BJ (cell line): ENCODE measurements at regions not wholly inside any gene's neighbourhood (a gene's known extent, or its start where the extent isn't known, plus 50 kb on each side); places are given as distances from the start of the nearest gene placed in this dataset.

ENCODE experiments used
- CTCF ChIA-PET: fragments of 350-600 bp; formaldehyde crosslinking; extraction: SDS; loops from one replicate; lab custom pipeline; 2021; ENCODE audit warnings: antibody characterized with exemption, inconsistent platforms; lab: Yijun Ruan, JAX
- POLR2A ChIA-PET: fragments of 300-600 bp; sonication (Branson Sonifier 250); formaldehyde crosslinking; extraction: SDS; loops from one replicate; lab custom pipeline; 2021; ENCODE audit warnings: antibody characterized with exemption; lab: Charles Lee
- DNase-seq: peaks from one replicate; pipeline ENCODE4 v3.0.0-alpha.2; 2011; ENCODE audit warnings: low read depth
- H3K27me3 ChIP-seq: 2 replicates; pipeline ENCODE4 v1.6.0; 2011; ENCODE audit warnings: low read length; ENCODE audit not compliant: control insufficient read depth, insufficient read depth
- H3K36me3 ChIP-seq: 2 replicates; pipeline ENCODE4 v1.5.1; 2011; ENCODE audit warnings: low read length; ENCODE audit not compliant: control insufficient read depth, insufficient read depth
- H3K4me3 ChIP-seq: 2 replicates; pipeline ENCODE4 v1.5.1; 2011; ENCODE audit warnings: low read depth, mild to moderate bottlenecking, control low read depth, low read length
- CTCF ChIP-seq: IDR thresholded peaks from 2 replicates; pipeline ENCODE4 v1.5.1; 2011; ENCODE audit warnings: low read depth, mild to moderate bottlenecking, control low read depth, inconsistent platforms, low read length, moderate library complexity; ENCODE audit not compliant: insufficient read depth

- CTCF ChIA-PET: interaction anchor here (0.7 to 2.6 kb wide), 10 partner anchors 10 to 1434 kb away, joined by 3 to 15 read pairs (median 4); no protein-coding TSS in a partner anchor
- DNase-seq: no peak
- POLR2A ChIA-PET: interaction anchor here (0.7 kb wide), 1 partner anchor 565 kb away, joined by 3 read pairs; no protein-coding TSS in a partner anchor
Measured at GRCh38 chr2:151051574-151052220, 210.0 kb downstream of the RBM43 start.

GRCh38 chr2:151049746-151050145 lies 211.9 kb downstream of the RBM43 start:
- no peak for TF ChIP-seq CTCF
- no peak overlapping the region for H3K4me3 ChIP-seq
- POLR2A ChIA-PET: no interaction called here
- DNase-seq: no peak
- CTCF ChIA-PET: interaction anchor here (0.6 to 1.7 kb wide), 3 partner anchors 8 to 522 kb away, joined by 3 to 9 read pairs (median 4); no protein-coding TSS in a partner anchor
- no peaks in the 10 kb centered on the region for H3K27me3 ChIP-seq
- H3K36me3 ChIP-seq: no peaks in the 10 kb centered on the region

More at GRCh38 chr2:151051574-151052220, 210.0 kb downstream of the RBM43 start:
- Histone ChIP-seq H3K27me3 (no peaks in the 10 kb centered on the region), H3K4me3 (no peak overlapping the region), H3K36me3 (no peaks in the 10 kb centered on the region)
- peak; percentile 79 for TF ChIP-seq CTCF

GRCh38 chr2:151048331-151049054 lies 213.2 kb downstream of the RBM43 start:
- POLR2A ChIA-PET: no interaction called here
- no peak overlapping the region for H3K4me3 ChIP-seq
- H3K27me3 ChIP-seq: no peaks in the 10 kb centered on the region
- no peak for DNase-seq
- no peak for TF ChIP-seq CTCF
- H3K36me3 ChIP-seq: no peaks in the 10 kb centered on the region
- CTCF ChIA-PET: no interaction called here

- no peak for DNase-seq
- POLR2A ChIA-PET: no interaction called here
Measured at GRCh38 chr2:151043484-151043883, 218.2 kb downstream of the RBM43 start.

More at GRCh38 chr2:151043484-151043883, 218.2 kb downstream of the RBM43 start:
- Histone ChIP-seq H3K27me3 (no peaks in the 10 kb centered on the region), H3K36me3 (no peaks in the 10 kb centered on the region), H3K4me3 (no peak overlapping the region)
- CTCF ChIA-PET: no interaction called here
- TF ChIP-seq CTCF: no peak
